Dermis microvascular lymphatic vessel endothelial cell (primary cell): ENCODE measurements at regions not wholly inside any gene's neighbourhood (a gene's known extent, or its start where the extent isn't known, plus 50 kb on each side); places are given as distances from the start of the nearest gene placed in this dataset.
"Not testable (repeated sequence)": the region's sequence is repeated elsewhere in the genome, so short reads cannot be mapped to it uniquely, and the experiment has no call there.

Experiments used
- DNase-seq, 2 donors: peaks; one replicate each; pipeline versions ENCODE4 v3.0.0 to v3.0.0-alpha.2; 2010; ENCODE audit warnings: low read depth in 2 of 2

DNA sequence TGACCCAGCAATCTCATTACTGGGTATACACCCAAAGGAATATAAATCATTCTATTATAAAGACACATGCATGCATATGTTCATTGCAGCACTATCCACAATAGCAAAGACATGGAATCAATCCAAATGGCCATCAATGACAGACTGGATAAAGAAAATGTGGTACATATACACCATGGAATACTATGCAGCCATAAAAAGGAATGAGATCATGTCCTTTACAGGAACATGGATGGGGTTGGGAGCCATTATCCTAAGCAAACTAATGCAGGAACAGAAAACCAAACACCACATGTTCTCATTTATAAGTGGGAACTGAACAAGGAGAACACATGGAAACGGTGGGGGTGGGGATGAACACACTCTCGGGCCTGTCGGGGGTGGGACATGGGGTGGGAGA, 129.2 kb upstream of the STK26 start:
- not testable (repeated sequence) for DNase-seq

DNA sequence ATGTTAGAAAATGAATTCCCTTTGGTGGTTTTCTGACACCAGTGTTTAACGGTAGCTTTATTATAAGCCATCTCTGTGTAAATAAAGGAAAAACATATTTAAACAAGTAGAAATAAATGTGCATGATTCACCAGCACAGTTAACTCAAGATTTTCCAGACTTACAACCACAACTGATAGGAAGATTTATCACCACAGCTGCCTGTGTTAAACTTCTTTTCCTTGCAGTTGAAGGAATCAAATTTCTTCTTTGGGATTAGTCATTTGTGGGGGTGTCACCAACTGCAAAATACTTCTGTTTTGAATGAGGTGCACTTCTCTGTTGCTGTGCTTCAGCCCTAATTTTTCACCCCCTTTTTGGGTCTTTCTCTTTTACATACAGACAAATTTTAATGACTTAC, 128.1 kb upstream of the STK26 start:
- no peak for DNase-seq

DNA sequence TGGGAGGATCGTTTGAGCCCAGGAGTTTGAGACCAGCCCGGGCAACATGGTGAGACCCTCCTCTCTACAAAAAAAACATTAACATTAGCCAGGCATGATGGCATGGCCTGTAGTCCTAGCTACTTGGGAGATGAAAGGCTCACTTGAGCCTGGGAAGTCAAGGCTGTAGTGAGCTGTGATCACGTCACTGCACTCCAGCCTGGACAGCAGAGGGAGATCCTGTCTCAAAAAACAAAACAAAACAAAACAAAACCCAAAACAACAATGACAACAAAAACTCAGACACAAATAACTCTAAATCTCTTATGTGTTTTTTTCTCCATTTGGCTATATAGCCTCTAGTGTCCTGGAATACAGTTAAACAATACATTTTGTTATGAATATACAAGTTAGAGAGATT, 127.3 kb upstream of the STK26 start:
- no peak for DNase-seq

DNA sequence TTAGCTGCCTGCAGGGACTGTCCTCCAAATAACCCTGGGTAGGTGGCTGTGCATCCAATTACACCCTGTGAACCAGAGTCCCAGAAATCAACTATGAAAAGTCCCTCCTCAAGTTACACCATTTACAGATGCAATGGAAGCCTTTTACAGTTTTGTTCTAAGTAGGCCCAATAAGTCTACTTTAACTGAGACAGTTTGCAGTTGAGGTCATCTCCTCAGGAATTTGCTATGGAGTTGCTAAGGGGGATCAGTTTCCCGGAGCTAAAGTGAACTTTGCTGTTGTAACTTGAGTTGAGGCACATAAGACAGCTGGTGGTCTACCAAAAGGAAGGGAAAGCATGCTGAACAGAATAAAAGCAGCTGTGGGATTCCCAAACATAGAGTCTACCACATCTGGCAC, 121.6 kb upstream of the STK26 start:
- DNase-seq = no peak

DNA sequence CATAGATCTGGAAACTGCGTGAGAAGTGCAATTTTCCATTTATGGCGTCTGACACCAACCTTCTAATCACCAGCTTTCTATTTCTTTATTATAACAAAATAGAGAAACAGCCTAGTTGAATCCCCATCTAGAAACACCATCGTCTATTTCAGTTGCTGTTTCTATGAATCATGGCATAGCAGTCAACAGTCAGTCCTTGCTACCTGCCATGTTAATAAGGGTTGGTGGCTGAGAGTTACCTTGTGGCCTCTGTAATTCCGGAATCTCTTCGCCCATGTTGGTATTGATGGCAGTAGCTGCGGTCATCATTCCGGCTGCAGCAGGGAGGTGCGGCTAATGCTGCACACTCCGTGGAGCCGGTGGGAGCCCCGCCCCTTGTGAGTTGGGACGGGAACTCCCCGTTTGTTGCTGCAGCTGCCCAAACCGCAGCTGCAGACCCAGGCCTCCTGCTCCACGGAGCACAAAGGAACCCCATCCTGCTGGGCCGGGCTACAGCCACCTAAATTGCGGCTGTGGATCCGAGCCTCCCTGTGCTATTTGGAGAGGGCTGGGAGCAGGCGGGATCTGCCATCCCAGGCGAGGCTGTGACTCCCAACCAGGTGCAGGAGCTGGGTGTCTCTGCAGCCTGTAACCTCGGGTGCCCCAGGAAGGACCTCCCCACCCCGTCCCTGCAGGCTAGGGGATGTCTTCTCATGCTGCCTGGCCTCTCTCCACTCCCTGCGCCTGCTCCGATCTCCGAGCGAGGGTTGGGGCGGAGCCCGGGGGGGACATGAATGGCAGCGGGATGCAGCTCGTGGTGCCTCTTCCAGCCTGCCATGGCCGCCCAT, 115.4 kb upstream of the STK26 start:
- DNase-seq = no peak

DNA sequence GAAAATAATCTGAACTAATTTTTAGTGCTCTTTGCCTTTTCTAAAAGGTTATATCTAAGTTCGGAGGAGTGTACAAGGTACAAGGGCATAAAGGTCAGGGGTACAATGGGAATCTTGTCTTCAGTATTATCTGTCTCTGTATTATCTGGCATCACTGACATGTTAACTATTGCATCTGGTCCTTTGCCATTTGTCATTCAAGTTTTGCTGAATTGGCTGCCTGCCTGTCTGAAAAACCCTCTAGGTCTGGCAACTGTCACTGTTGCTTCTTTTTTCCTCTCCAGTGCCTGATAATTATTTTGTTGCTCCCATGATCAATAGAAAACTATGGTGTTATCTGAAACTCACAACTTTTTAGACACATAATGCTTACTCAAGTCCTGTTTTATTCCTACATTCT, 112.5 kb upstream of the STK26 start:
- DNase-seq = no peak

DNA sequence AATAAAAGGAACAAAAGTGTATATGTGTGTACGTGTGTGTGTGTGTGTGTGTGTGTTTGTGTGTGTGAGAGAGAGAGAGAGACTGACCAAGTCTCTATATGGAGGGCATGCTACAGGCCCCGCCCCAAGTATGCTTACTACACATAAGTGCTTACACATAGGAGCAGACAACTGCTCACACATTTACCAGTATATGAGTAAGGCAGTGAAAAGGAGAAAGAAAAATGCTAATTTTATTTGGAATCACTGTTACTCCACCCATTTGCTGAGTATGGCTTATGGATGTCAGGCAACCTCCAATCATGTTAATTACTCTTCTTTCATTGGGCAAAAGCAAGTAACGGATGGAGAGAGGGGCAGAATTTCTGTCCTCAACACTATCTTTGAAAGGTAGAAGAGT, 107.6 kb upstream of the STK26 start:
- DNase-seq = no peak

DNA sequence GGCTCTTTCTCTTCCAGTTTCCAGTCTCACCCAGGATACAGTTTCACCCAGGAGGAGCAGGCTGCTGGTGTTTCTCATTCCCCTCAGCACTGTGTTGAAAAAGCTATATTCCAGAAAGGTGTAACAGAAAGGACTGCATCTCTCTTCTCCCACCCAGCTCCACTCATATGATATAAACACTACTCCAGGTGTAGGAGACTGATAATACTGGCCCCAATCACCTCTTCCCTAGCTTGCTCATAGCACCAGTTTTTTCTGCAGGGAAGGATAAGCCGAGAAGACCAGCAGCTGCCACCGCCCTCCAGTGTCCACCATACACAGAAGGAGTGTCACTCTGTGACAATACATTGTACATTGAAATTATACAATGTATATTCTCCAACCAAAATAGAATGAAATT, 105.5 kb upstream of the STK26 start:
- DNase-seq = no peak

DNA sequence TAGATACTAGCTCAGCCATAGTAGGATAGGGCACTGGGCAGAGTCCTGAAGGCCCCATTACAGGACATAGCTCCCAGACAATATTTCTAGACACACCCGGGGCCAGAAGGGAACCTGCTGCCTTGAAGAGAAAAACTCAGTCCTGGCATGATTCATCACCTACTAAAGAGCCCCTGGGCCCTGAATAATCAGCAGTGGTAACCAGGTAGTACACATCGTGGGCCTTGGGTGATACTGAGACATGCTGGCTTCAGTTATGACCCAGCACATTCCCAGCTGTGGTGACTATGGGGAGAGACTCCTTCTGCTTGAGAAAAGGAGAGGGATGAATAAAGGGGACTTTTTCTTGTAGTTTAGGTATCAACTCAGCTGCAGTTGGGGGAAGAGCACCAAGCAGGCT, 104.3 kb upstream of the STK26 start:
- DNase-seq = no peak

DNA sequence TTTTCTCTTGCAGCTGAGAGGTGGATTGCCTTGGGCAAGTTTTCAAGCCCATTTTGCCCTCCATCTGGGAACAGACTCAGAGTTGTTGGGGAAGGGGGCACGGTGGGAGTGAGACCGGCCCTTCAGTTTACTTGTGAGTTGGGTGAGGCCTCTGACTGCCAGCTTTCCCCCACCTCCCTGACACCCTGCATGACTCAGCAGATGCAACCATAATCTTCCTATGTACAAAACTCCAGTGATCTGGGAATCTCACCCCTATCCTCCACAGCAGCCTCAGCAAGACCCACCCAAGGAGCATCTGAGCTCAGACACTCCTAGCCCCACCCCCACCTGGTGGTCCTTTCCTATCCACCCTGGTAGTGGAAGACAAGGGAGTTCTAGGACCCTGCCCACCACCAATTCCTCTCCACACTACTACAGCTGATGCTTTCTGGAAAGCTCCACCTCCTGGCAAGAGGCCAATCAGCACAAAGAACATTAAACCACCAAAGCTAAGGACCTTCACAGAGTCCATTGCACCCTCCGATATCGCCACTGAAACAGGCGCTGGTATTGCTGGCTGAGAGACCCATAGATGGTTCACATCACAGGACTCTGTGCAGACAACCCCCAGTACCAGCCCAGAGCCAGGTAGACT, 99.4 kb upstream of the STK26 start:
- DNase-seq = no peak

DNA sequence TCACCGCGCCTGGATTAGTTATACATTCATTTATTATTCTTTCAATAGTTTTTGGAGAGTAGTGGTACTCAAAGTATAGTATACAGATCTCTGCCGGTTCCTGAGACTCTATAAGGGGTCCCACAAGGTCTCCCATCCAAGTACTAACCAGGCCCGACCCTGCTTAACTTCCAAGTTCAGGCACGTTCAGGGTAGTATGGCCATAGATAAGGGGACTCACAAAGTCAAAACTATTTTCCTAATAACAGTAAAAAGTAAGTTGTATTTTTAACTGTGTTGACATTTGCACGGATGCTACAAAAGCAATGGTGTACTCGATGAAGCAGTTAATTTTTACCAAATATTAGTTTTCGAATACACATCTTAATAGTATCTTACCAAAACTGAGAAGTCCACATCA, 84.4 kb upstream of the STK26 start:
- DNase-seq = no peak

DNA sequence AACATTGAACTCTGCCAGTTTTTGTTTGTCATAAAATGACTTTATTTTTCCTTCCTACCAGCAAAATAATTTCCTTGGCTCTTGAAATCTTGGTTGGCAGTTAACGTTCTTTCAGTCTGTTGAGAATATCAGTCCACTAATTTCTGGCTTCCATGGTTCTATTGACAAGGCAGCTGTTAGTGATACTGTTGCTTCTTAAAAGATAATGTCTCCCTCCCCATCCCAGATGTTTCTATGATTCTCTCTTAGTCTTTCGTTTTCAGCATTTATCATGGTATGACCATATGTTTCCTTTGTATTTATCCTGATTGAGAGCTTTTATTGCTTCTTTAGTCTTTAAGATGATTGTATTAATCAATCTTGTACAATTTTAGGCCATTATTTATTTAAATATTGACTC, 81.1 kb upstream of the STK26 start:
- DNase-seq = no peak

DNA sequence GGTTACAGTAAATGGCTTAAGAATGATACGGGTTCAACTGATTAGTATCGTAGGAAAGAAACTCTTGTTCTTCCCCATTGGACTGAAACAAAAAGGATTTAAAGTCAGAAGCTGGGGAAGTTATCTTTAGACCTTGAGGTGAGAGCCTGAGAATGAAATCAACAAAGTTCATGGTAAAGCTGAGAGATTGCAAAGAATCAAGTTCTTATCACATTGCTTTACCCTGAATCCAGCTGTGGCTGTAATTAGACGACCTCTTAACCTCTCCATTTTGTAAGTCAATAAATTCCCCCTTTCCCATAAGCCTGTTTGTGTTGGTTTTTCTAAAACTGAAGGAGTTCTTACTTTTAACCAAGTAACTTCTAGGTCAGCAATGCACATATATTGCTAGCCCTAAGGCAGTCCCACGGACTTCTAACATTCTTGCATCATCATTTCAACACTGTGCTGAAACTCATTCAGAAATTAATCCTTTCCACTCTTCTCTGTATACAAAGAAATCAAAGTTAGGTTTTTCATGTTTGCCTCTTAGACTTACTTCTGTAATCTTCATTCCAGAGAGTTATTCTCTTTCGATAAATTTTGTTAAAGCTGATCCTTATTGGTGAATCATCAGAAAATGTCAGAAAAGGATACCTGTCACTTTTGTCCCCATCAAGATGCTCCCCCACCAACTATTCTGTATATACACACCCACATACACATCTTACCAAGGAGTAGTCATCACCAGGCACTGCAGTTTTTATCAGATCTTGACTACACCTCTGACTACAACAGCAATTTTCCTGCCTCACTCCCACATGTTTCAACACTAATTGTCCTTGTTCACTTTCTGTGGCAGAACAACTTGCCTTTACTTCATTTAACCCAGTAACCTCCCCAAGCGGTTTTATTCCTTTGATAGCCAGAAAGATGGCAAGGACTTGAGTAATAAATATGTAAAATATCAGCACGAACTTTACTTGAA, 77.9 kb upstream of the STK26 start:
- DNase-seq = no peak

DNA sequence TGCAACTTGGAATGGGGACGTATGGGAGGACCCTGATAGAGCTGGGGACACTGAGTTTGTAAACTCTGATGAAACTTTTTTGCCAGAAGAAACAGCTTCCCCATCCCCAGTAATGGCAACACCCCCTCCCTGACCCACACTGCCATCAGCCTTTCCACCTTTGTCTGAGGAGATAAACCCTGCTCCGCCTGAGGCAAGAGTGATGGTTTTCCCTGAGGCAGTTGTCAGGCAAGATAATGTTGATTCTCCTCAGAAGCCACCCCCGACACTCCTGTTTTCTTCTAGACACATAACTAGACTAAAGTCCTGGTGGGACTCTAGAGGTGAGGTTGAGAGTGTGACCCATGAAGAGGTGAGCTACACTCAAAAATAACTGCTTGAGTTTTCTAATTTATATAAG, 71.9 kb upstream of the STK26 start:
- no peak for DNase-seq

DNA sequence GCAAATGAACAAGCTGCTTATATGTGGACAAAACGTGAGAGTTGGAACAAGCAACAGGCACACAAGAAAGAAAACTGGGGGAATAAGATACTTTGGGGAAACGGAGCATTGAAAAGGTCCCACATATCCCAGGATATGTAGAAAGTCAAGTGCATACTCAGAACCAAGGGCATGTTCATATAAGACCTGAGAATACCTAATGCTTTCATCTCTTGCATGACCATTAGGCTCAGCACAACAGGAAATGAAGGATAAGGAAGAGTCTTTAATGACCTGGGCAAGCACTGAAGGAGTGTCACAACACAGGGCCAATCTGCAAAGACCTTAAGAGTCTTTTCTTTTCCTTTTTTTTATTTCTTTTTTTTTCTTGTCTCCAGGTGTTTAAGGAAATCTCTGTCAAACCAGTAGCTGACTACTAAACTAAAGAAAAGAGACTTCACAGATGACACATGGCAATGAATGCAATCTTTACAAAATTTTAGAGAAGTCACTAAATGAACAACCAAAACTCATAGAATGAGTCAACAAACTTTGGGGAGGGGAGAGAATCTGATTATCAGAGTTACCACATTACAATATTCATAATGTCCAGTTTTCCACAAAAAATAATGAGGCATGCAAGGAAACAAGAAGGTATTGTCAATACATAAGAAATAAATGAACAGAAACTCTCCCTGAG, 67.9 kb upstream of the STK26 start:
- DNase-seq = no peak

DNA sequence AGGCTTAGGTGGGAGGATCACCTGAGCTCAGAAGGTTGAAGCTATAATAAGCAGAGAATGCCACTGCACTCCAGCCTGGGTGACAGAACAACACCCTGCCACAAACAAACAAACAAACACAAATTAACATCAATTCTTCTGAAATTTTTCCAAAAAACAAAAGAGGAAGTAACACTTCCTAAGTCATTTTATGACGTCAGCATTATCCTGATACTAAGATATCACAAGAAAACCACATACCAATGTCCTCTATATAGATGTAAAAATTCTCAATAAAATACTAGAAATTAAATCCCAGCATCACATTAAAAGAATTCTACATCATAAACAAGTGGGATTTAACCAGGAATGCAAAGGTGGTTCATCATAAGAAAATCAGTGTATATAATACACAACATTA, 64.4 kb upstream of the STK26 start:
- no peak for DNase-seq

DNA sequence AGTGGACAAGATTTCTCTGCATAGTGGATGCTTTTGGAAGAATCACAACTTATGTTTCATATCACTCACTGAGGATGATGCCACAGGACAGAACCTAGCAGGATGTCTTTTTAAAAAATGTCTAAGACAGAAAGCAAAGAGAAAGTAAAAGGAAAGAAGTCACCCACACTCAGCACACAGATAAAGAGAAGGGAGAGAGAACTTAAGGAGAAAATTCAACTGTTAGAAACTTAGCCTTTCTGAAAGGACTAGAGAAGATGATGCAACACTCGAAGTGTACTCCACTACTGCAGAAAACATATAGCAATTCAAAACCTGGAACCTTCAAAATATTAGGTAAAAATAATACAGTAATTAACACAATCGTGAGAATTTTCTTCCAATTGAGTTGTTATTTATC, 52.8 kb upstream of the STK26 start:
- no peak for DNase-seq
